GM21529 (cell line): ENCODE measurements at regions not wholly inside any gene's neighbourhood (a gene's known extent, or its start where the extent isn't known, plus 50 kb on each side); places are given as distances from the start of the nearest gene placed in this dataset.
"Not testable (repeated sequence)": the region's sequence is repeated elsewhere in the genome, so short reads cannot be mapped to it uniquely, and the experiment has no call there.

Experiments used
- ATAC-seq: cut with Tn5 transposase; IDR thresholded peaks from one replicate; pipeline ENCODE4 v1.9.1; 2021; ENCODE audit not compliant: unreplicated experiment

DNA sequence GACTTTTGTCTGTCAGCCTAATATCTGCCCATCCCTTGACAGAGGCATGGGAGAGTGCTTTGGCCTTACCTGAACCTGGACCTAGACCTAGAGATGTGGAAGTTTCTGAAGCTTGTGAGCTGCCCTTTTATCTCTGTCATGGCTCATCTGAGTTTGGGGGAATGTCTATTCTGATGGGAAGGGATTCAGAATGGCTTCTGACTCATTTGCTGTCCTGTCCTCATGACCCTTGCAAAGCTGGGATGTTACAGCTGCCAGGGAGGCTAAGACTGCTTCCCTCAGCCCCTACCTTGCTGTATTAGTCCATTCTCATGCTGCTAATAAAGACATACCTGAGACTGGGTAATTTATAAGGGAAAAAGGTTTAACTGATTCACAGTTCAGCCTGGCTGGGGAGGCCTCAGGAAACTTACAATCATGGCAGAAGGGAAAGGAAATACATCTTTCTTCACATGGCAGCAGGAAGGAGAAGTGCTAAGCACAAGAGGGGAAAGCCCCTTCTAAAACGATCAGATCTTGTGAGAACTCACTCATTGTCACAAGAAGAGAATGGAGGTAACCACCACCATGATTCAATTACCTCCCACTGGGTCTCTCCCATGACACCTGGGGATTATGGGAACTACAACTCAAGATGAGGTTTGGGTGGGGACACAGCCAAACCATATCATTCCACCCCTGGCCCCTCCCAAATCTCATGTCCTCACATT, 252.2 kb downstream of the ERMARD start:
- ATAC-seq, result no peak

DNA sequence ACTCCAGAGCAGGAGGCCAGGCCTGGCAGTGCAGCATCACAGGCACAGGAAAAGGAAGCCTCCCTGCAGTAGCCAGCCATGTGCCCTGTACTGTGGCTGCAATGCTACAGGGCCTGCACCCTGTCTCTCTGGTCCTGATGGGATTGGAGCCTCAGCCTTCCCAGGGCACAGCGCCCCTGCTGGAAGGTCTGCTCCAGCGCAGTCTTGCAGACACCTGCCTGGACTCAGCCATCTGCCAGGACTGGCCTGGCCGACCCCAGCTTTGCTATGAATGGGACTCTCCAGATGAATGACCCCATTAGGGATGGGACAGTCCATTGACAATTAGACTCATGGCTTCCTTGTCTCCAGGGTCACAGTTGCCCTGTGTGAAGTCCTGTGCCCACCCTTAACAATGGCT, 251.6 kb downstream of the ERMARD start:
- no peak for ATAC-seq

DNA sequence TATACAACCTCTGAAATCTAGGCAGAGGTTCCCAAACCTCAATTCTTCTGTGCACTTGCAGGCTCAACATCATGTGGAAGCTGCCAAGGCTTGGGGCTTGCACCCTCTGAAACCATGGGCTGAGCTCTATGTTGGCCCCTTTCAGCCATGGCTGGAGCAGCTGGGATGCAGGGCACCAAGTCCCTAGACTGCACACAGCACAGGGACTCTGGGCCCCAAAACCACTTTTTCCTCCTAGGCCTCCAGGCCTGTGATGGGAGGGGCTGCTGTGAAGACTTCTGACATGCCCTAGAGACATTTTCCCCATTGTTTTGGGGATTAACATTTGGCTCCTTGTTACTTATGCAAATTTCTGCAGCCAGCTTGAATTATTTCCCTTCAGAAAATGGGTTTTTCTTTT, 250.4 kb downstream of the ERMARD start:
- ATAC-seq, result not testable (repeated sequence)

DNA sequence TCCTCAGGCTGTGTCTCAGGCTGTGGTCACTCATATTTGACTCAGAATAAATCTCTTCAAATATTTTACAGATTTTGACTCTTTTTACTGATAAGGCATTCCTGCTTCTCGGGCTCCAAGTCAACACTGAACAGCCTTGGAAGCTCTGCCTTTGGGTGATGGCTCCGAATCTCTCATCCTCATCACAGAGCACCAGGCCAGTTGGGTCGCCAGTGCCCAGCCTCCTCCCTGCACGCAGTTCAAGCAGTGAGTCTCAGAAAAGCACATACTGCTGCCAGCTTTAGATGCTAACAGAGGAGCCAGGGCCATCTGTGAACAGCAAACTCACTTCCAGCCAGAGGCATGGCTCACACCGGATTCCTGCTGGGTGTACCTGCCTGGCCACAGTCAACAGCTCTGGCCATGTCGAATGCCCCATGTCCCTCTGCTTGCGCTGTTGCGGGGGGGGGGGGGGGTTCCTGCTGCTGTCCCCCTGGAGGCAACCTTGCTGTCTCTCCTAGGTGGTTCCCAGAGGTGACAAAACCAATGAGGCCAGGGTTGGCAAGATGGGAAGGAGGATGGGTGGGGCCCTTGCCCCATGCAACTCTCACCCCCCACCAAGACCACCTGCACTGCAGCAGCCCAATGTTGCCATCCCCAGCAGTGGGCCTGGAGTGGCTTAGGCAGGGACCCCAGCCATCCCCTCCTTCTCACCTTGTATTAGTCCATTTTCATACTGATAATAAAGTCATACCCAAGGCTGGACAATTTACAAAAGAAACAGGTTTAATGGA, 248.8 kb downstream of the ERMARD start:
- no peak for ATAC-seq

DNA sequence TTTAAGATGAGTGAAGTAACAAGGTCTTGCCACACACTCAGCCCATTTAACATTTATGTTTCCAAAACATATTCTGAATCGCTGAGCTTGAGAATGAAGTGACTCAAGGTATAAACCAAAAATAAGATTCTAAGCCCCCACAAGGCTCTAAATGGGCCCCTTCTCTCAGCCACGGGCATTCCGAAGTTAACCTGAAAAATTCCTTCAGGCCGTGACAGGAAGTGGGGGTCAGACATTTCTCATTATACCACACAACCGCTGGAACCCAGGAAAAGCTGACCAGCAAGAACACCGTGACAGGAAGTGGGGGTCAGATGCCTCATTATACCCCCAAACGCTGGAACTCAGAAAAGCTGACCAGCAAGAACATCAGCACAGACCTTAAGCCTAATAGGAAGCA, 247.9 kb downstream of the ERMARD start:
- no peak for ATAC-seq

DNA sequence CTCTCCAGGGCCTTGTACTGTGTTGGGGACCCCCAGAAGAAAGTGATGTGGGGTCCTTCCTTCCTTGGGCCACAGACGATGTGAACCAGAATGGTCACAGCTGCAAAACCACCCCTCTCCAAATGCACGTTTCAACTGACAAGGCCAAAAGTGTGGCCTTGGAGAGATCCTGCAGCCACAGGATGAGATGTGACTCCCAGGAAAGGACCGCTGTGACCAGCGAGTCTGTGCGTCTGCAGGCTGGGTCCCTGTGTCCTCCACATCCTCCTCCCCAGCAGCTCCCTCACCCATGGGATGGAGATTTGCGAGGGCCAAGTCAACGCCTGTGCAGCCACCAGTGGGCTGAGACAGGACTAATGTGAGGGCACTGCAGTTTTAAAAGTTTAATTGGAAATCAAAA, 247.0 kb downstream of the ERMARD start:
- ATAC-seq, result no peak

DNA sequence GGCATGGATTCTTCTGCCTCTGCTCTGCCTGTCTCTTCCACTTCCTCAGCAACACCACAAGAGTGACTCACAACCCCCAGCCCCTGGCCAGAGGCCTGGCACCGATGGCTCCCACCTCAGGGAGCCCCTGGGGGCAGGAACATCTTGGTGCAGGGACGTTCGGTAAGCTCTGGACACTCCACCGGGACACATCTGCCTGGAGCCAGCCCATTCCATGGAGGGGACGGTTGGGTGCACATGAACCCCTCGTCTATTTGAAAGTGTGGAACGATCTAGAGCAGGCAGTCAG, 246.5 kb downstream of the ERMARD start:
- no peak for ATAC-seq

DNA sequence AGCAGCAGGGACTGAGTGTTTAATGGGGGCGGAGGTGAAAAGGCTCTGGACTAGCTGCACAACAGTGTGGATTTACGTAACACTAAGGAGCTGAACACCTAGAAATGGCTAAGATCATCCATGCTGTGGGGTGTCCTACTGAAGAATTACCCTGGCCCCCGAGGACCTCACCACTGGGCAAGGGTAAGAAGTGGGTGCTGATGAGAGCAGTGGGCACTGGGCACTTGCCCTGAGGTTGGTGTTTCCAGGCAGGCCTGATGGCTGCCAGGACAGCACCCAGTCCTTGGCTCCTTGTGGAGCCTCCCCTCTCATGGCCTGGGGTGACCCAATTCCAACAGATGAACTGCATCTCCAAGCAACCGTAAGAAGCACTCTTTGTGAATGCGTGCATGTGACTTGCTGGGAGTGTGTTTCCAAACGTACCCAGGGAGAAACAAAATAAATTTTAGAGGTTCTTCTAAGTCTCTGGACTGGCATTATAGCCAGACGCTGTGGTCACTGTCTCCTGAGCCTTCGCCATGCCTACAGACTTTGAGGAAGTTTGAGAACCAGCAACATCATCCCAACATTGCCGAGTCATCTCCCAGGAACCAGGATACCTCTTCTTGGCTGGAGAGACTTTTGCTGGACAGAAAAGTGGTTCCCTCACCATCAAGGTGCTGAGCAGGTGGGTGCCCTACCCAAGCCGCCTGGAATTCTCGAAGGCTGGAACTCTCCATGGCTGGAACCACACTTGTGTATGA, 245.9 kb downstream of the ERMARD start:
- ATAC-seq, result no peak

DNA sequence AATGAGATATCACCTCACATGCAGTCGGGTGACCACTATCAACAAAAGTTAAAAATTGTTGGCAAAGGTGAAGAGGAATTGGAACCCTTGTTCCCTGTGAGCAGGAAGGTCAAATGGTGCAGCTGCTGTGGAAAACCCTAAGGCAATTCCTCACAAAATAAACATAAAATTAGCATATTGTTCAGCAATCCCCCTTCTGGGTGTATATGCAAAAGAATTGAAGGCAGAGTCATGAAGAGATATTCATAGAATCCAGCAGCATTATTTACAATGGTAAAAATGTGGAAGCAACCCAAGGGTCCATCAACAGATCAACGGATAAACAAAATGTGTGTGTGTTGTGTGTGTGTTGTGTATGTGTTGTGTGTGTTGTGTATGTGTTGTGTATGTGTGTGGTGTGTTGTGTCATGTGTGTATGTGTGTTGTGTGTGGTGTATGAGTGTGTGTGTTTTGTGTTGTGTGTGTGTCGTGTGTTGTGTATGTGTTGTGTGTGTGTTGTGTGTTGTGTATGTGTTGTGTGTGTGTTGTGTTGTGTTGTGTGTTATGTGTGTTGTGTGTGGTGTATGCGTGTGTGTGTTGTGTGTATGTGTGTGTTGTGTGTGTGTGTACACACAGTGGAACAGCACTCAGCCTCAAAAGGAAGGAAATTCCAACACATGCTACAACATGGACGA, 245.1 kb downstream of the ERMARD start:
- no peak for ATAC-seq

DNA sequence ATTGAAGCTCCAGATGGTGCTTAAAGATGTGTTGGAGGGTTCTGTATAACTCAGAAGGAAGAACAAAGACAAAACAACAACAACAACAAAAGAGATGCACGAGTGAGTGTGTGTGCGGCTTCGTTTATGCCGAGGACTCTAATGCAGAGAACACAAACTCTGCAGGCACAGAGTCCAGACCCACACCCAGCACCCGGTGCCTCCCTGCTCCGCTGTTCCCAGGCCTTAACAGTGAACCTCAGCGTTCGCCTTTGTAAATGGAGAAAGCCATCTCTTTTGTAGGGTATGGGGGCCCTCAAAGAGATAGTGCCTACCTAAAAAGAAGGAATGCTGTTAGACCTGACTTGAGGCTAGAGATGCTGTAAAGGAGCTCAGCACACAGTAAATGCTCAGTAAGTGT, 243.3 kb downstream of the ERMARD start:
- no peak for ATAC-seq

DNA sequence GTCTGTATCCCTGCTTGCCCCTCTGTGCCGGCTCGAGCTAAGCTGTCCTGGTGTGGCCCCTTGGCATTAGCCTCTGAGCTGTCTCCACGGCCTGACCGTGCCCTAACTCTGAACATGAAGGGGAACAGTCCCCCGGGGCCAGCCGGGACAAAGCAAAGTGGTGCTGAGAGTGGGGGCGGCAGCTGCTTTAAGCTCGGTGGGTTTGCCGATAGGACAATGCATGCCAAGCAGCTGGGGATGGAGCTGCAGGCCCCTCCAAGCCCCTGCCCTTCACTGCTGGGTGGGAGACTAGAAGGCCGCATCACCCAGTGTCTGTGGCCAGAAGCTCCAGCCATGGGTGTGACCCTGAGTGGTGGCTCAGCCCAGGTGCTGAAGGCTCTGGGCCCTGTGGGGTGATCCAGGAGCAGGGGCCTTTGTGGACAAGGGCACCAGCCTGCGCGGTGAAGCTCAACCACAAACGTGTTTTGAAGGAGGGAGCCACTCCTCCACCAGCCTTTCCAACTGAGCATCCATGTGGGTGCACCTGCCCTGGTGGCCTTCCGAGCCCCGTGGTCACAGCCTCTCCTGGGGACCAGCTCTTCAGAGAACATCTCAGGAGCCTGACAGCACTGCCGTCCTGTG, 242.5 kb downstream of the ERMARD start:
- ATAC-seq, result no peak

DNA sequence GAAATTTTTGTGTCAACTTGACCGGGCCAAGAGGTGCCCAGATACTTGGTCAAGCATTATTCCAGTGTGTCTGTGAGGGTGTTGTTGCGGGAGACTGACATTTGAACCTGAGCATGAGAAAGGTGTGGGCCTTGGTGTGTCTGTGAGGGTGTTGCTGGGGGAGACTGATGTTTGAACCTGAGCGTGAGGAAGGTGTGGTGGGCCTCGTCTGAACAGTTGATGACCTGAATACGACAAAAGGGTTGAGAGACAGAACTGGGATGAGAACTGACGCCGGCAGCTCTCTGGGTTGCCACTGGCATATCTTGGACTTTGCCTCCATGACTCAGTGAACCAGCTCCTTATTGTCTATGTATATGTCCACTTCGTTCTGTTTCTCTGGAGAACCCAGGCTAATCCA, 240.5 kb downstream of the ERMARD start:
- no peak for ATAC-seq

DNA sequence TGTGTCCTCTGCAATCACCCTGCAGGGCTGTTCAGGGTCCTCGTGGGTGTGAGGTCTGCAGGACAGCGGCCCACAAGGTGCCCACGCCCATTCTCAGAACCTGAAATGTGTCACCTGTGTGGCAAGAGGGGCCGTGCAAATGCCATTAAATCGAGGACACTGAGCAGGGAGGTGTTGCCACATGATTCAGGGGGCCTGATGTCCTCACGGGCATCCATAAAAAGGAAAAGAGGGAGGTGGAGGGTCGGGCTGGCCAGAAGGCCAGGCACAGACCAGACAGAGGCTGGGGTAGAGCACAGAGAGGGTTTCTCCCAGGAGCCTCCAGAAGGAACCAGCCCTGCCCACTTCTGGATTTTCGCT, 239.6 kb downstream of the ERMARD start:
- ATAC-seq, result no peak

DNA sequence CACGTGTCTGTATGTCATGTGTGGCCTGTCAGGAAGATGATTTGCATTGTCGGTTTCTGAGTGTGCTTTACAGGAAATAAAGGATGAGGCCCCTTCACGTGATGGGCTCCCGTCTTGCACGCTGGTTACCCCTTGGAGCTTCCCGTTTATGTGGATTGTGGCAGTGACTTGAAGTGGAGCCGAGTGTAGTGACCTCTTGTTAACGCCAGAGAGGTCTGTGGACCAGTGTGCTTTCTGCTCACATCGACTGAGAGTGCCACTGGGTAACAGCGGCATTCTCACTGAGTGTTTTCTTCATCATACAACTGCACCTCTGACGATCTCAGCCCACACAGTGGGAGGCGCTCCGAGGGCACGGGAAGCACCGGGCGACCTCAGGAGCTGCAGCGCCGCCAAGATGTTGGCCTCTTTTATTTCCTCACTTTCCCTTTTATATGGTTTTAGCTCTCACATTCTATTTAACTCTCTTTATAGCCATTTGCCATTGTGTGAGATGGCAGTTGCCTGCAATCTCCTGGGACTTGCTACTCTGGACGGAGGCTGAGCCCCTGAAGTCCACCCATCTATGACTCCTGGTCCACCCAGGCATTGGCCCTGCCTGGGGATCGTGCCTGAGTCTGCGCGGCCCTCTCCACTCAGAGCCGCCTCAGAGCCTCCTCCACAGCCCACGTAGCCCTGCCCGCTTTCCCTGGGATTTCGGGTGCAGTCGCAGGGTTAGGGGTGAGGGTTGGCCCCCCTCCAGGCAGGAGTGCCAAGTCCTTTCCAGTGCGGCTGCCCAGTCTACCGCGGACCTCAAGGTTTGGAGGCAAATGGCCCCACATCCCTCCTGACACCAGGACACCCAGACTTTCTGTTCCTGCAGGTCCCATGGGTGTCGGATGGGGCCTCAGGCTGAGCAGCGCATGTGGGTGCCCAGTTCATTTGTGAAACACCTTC, 238.9 kb downstream of the ERMARD start:
- ATAC-seq, result peak; percentile 74

DNA sequence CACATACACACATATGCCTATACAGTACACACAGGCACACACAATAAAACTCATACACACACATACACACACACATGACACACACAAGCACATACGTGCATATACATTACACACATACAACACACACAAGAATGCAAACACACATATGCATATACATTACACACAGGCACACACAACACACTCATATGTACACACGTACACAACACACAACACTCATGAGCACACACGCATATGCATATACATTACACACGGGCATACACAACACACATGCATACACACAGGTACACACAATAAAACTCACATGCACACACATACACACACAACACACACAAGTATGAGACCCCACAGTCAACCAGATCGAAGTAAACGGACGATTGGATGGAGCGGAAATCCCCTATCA, 238.2 kb downstream of the ERMARD start:
- ATAC-seq, result no peak

DNA sequence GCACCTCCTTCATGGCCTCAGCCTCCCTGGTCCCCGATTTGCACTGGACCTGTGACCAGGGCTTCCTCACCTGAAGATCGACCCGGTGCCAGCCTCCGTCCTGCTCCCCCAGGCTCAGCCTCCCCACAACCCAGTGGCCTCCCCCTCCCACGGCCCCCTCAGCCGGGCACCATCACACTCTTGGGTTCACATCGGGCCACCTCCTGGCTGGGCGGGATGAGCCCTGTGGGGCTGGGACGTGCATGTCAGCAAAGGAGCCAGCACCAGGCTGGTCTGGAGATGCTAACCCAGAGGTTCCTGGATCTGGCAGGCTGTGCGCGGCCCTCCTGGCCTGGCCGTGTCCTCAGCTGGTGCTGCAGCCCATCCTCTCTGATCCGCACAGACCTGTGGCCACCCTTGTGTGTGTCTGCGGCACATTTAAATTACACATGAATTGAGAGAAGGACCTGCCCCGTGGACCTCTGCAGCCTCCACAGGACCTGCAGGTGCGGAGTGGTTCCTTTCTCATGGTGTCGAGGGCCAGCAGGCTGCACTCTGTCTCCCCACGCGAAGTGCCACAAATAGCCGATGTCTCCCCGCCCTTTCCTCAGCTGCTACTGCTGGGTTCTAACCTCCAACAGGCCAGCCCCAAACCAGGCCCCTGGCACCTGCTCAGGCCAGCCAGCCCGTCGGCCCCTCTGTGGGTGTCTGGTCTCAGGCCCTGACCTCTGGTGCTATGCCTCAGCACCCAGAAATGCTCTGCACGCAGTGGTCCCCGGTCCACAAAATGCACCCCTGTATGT, 237.5 kb downstream of the ERMARD start:
- no peak for ATAC-seq

DNA sequence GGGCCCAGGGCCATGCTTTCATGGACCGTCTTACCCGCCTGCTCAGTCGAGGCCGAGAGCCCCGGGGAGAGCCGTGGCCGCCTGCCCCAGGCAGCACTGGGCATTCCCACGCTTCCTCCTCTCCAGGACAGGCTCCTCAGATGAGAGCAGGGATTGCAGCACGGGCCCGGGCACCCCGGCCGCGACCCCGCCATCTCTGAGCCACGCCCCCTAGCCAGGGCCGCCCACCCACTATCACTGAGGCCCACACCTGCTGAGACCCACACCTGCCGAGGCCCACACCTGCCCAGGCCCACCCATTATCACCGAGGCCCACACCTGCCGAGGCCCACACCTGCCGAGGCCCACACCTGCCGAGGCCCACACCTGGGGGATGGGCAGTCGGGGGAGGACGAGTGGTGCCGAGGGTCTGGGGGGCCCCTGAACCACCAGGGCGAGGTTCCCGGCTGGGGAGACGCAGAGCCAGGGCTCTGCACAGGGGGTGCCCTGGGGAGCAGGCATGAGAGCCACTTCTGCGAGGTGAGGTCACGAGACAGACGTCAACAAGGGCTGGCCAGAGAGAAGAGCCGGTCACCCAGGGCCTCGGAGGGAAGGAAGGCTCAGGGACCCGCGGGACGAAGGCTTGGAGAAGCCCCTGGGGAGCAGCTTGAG, 235.6 kb downstream of the ERMARD start:
- no peak for ATAC-seq

DNA sequence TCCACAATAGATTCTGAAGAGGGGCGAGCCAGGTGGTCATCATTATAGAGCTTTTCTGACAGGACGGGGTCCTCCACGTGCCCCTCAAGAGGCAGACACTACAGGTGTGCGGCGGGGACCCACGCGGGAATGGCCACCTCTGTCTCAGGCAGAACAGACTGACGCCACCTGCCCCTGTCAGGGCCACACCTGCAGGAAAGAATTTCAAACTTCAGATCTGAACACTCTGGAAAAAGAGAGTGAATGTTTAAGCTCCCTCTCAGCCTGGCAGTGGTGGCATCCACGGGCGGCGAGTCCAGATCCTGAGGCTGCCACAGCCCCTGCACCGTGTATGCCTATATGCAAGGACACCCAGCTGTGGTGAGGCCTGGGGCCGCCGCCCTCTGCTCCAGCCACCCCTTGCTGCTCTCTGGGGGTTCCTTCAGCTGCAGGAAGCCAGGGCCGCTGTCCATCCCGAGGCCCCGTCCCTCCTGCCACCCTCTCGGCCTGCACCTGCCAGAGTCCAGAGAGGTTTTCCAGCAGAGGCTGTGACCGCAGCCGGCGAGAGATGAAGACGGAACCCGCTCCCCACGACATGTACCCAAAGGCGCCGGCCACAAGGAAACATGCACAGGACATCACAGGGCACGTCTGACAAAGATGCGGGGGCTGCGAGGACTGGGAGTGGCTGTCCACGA, 234.9 kb downstream of the ERMARD start:
- ATAC-seq, result no peak
